ENCODE measurements at regions not wholly inside any gene's neighbourhood (a gene's known extent, or its start where the extent isn't known, plus 50 kb on each side); places are given as distances from the start of the nearest gene placed in this dataset.

DNA sequence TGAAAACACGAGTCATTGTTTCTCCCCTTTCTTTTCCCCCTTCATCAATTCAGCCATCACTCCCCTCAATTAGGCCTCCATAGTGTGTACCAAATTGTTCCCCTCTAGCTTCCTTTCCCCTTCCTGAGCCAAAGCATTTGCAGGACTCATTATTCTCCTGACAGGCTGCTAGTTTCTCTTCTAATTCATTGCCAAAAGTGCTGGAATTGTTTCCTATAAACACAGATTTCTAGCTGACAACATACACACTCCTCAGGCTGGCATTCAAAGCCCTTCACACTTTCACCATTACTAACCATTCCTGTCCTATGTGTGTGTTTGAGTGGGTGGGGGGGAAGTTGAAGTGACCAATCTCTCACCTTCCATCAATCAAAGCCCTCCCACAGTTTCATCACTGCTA, 444.2 kb upstream of the OPRM1 start:
- no peak for DNase-seq
- intact Hi-C loops (cut with DNase I) = no loop called here

DNA sequence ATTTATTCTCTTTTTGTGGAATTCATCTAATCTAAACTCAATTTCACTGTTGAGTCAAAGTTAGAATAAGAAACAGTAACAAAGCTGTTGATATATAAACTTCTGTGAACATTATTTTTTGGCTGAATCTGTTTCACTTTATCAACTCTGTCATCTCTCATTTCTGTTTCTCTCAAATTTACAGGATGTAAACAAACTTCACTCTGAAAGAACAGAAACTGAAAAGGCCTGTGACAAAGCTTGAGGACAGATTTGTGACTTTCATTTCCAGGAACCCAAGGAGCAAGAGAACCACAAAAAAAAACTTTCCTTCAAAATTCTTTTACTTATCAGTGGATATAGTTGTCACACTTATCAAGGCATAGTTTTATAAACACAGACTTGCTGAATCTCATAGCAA, 447.9 kb upstream of the OPRM1 start:
- DNase-seq = no peak
- intact Hi-C loops (cut with DNase I) = no loop called here

DNA sequence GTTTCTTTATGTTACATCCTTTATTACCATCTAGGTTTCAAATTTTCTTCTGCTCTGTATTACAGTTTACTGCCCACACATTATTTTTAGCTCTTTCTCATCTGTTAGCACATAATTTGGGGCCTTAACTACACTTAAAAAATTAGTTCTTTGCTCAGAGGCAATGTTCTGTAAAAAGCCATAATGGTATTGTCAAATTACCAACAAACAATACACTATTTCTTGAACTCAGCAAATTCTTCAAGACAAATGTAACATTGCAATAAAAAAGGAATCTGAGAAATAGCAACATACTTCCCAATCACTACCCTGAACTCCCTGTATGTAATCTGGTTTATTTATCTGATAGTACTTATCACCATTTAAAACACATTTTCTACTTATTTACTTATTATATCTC, 448.6 kb upstream of the OPRM1 start:
- no peak for DNase-seq
- intact Hi-C loops (cut with DNase I) = no loop called here

GRCh38 chr6:153588330-153588729, 450.7 kb upstream of the OPRM1 start:
- DNase-seq = no peak
- intact Hi-C loops (cut with DNase I) = no loop called here

DNA sequence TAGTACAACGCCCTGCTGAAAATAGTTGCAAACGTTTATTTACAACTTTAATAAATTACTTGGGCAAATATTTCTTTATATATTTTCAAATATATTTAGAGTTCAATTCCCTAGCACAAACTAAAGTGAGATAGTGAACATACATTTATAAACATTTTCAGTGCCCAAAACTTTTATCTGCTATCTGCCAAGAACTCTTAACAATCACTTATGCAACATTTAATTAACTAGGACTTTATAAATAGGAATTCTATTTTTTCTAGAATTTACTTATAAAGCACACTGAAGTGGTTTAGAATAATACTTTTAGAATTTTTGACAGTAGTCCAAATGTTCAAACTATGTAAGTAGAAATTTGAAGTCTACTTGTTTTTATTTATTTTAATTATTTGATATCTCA, 452.6 kb upstream of the RGS17 start:
- DNase-seq = no peak
- intact Hi-C loops (cut with DNase I) = no loop called here

GRCh38 chr6:153580776-153581175, 449.7 kb upstream of the RGS17 start:
- no peak for DNase-seq

DNA sequence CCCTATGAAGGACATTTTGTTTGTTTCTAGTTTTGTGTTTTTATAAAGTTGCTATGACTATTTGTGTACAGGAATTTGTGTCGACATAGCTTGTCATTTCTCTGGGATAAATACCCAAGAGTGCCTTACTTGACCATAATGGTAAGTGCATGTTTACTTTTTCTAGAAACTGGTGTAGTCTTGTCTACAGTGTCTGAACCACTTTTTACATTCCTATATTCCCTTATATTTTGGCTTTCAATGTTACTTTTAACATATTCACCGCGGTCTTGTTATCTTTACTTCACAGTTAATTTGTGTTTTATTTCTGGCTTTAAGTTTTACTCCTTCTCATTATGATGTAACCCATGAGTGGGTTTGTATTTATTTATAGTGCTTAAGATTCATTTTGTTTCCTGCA, 444.4 kb upstream of the RGS17 start:
- intact Hi-C loops (cut with DNase I) = no loop called here

More at GRCh38 chr6:153580776-153581175, 449.7 kb upstream of the RGS17 start:
- intact Hi-C loops (cut with DNase I) = no loop called here

GRCh38 chr6:153574231-153574630, 443.1 kb upstream of the RGS17 start:
- intact Hi-C loops (cut with DNase I) = no loop called here
- DNase-seq = no peak

More for the DNA sequence above, 444.4 kb upstream of the RGS17 start:
- no peak for DNase-seq

DNA sequence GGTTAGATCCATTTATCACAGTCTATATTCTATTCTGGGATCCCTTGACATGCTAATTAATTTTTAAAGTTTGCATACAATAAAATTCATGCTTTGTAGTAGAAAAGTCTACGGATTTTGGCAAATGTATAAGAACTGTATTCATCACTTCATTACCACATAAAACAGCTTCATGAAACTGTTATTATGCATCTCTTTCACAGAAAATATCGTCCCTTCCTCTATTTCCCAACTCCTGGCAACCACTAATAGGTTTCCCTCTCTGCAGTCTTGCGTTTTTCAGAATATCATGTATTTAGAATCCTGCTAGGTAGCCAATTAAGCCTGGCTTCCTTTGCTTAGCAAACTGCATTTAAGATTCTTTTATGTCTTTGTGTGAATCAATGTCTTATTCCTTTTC, 441.3 kb upstream of the RGS17 start:
- DNase-seq = no peak
- intact Hi-C loops (cut with DNase I) = no loop called here

- DNase-seq = no peak
- intact Hi-C loops (cut with DNase I) = no loop called here
Measured at GRCh38 chr6:153568628-153569027, 437.5 kb upstream of the RGS17 start.

DNA sequence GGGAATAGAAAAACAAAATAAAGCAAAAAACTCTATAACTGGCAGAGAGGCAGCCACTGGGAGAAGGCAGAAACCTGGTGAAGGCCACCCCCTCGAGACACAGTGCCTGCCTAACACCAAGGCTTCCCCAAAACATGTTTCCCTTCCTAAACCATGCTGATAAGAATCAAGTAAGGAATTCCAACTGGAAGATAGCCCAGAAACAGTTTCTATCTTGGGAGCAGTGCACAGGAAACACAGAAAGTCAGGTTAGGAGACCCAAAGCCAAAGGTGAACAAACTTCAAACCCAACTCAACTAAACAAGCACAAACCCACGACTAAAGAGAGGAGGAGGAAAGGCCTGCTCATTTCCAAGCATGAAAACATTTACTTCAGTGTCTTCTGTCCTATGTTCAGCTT, 433.7 kb upstream of the RGS17 start:
- intact Hi-C loops (cut with DNase I) = no loop called here
- no peak for DNase-seq

DNA sequence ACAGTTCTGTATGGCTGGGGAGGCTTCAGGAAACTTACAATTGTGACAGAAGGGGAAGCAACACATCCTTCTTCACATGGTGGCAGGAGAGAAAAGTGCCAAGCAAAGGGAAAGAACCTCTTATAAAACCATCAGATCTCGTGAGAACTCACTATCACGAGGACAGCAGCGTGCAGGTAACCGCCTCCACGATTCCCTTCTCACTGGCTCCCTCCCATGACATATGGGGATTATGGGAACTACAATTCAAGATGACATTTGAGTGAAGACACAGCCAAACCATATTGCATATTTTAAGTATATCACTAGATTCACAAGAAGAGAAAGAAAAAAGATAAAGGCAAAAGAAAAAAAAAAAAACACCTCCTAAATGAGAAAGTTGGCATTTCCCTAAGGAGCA, 431.9 kb upstream of the RGS17 start:
- no peak for DNase-seq
- intact Hi-C loops (cut with DNase I) = no loop called here

- intact Hi-C loops (cut with DNase I) = no loop called here
- peak in 2 of 42 donors; percentile 4 to 9 for DNase-seq
Measured at GRCh38 chr6:153553627-153554026, 422.5 kb upstream of the RGS17 start.

DNA sequence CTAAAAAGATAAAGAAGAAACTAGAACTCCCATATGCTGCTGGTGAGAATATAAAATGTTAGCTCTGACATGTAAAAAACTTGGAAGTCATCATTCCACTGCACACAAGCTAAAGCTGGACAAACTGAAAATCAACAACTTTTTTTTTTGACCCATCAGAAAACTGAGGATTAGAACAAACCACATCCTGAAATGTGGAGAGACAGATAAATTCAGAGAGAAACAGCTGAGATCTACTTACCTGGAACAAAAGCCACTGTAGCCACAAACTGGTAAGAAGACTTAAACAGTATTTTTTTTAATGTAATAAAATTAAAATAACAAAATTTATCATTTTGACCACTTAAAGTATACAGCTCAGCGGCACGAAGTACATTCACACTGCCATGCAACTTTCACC, 408.5 kb upstream of the RGS17 start:
- DNase-seq = no peak
- intact Hi-C loops (cut with DNase I) = no loop called here

- no peak for DNase-seq
- intact Hi-C loops (cut with DNase I) = no loop called here
Measured at GRCh38 chr6:153538491-153538890, 407.4 kb upstream of the RGS17 start.

DNA sequence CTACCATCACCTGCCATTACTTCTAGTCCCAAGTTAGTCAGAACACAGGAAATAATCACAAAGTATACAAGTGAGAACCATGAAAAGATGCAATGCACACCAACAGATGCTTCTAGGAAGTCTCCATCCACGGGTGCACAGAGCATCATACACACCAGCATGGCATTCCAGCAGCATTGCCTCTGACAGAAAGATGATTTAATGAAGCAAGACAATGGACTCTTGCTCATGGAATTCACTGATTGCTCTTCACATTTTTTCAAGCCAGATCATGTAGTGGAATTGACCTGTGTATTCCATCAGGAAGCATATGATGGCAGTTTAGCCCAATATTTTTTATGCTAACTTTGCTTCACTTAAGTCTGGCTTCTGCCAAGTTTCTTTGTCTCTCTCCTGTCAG, 406.3 kb upstream of the RGS17 start:
- intact Hi-C loops (cut with DNase I) = no loop called here
- DNase-seq = no peak

GRCh38 chr6:153526479-153526878, 395.4 kb upstream of the RGS17 start:
- intact Hi-C loops (cut with DNase I) = no loop called here
- no peak for DNase-seq

- intact Hi-C loops (cut with DNase I) = no loop called here
- DNase-seq = no peak
Measured at GRCh38 chr6:153525998-153526397, 394.9 kb upstream of the RGS17 start.

DNA sequence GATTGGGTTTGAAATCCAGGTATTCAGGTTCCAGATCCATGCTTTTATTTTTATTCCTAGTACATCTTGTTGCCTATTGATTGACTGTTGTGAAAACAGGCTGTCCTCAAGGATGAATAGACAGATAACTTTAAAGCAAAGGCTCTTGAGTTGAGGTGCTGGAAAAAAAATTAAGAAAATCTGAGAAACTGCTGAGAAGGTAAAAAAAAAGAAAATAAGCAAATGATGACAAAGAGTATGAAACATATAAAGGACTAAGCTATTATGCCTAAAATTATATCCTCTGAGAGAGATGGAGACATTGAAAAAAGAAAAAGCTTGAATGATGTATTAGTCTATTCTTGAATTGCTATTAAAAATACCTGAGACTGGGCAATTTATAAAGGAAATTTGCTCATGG, 392.3 kb upstream of the RGS17 start:
- no peak for DNase-seq
- intact Hi-C loops (cut with DNase I) = no loop called here

GRCh38 chr6:153511896-153512496, 380.9 kb upstream of the RGS17 start:
- peak in 13 of 42 donors; percentile 3 to 61 (median 16) for DNase-seq
- intact Hi-C loops (cut with DNase I) = no loop called here

GRCh38 chr6:153503810-153504209, 372.7 kb upstream of the RGS17 start:
- intact Hi-C loops (cut with DNase I) = no loop called here
- no peak for DNase-seq

DNA sequence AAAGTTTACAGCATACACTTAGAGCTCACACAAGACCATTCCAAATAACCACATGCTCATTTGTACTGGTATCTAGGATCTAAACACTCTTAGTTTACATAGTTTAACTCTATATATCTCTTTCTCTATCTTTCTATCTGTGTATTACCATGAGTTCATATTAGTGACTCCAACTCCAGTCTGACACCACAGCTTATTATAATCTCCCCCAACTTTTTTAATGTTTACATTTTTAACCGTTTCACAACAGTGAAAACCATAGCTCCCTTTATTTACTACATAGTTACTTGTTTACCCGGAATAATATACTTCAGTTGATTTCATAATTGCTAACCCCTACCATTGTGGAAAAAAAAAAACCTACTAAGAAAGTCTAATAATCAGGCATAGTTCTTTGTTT, 362.4 kb upstream of the RGS17 start:
- intact Hi-C loops (cut with DNase I) = no loop called here
- no peak for DNase-seq

Data from head of caudate nucleus (tissue), 42 donors.